ENCODE measurements at regions not wholly inside any gene's neighbourhood (a gene's known extent, or its start where the extent isn't known, plus 50 kb on each side); places are given as distances from the start of the nearest gene placed in this dataset.

DNA sequence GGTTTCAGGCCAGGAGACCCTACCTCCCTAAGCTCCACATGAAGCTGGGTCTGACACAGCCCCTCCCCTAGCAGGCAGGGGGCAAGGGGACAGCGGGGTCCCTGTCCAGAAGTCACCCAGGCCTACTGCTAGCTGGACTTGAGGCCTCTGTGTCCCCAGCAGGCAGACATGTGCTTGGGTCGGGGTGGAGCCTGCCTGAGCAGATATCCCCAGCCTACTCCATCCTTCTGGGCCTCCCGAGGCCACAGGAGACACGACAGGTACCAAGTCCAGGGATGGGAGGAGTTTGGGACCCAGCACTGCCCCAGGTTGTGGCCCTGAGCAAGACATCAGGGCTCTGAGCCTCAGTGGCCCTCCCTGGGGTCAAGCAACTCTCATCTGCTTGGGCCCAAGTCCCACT, 105.2 kb upstream of the EIF5 start:
- ATAC-seq = no peak
- no peak overlapping the region for H3K4me2 ChIP-seq (ENCODE audit: low read length)

GRCh38 chr14:103230021-103230420, 104.0 kb upstream of the EIF5 start:
- Histone ChIP-seq H3K9me2 (replicated peaks; ENCODE audit: low read length) (no peaks in the 10 kb centered on the region), H3K9ac (ENCODE audit: low read length) (no peak overlapping the region), H2AFZ (ENCODE audit: low read length) (no peak overlapping the region), H3F3A (ENCODE audit: low read length, unreplicated experiment) (no peaks in the 10 kb centered on the region), H3K4me3 (ENCODE audit: low read length) (no peak overlapping the region), H3K4me2 (ENCODE audit: low read length) (no peak overlapping the region), H3K27me3 (ENCODE audit: low read length) (no peaks in the 10 kb centered on the region), H4K20me1 (ENCODE audit: low read length) (no peaks in the 10 kb centered on the region), H3K9me3 (ENCODE audit: low read length) (no peaks in the 10 kb centered on the region), H3K27ac (ENCODE audit: low read length) (no peak overlapping the region), H3K79me2 (ENCODE audit: low read length) (no peaks in the 10 kb centered on the region), H3K36me3 (ENCODE audit: low read depth, low read length) (no peaks in the 10 kb centered on the region), H3K4me1 (ENCODE audit: insufficient read depth, low read length) (0 out of 2 replicates have a peak, but pooled peaks cover 4% of the 10 kb centered on the region)
- DNase-seq (no peak), ATAC-seq (no peak)
- ChIA-PET POLR2A (ENCODE audit: unreplicated experiment) (no interaction called here), CTCF (no interaction called here)
- TF ChIP-seq EZH2phosphoT487 (IDR thresholded peaks at IDR 0.05; ENCODE audit: borderline replicate concordance, low read length) = no peak
- no peak for TF ChIP-seq CTCF (conservative IDR thresholded peaks at IDR 0.05; ENCODE audit: low read depth, low read length)
- TF ChIP-seq EZH2 (IDR thresholded peaks at IDR 0.05; ENCODE audit: low read length, unreplicated experiment) = no peak
- BruUV-seq (replicated peaks) = no TSS peak
- intact Hi-C loops (cut with micrococcal nuclease) = no loop called here

More for the DNA sequence above, 105.2 kb upstream of the EIF5 start:
- Histone ChIP-seq H3F3A (ENCODE audit: low read length, unreplicated experiment) (no peaks in the 10 kb centered on the region), H3K36me3 (ENCODE audit: low read depth, low read length) (no peaks in the 10 kb centered on the region), H3K27ac (ENCODE audit: low read length) (no peak overlapping the region), H2AFZ (ENCODE audit: low read length) (no peak overlapping the region), H3K9me2 (replicated peaks; ENCODE audit: low read length) (no peaks in the 10 kb centered on the region), H3K27me3 (ENCODE audit: low read length) (no peaks in the 10 kb centered on the region), H3K9ac (ENCODE audit: low read length) (no peak overlapping the region), H3K79me2 (ENCODE audit: low read length) (no peaks in the 10 kb centered on the region), H3K4me3 (ENCODE audit: low read length) (no peak overlapping the region), H3K9me3 (ENCODE audit: low read length) (no peaks in the 10 kb centered on the region), H4K20me1 (ENCODE audit: low read length) (no peaks in the 10 kb centered on the region), H3K4me1 (ENCODE audit: insufficient read depth, low read length) (0 out of 2 replicates have a peak, but pooled peaks cover 4% of the 10 kb centered on the region)
- DNase-seq = no peak
- TF ChIP-seq EZH2phosphoT487 (IDR thresholded peaks at IDR 0.05; ENCODE audit: borderline replicate concordance, low read length) (no peak), CTCF (conservative IDR thresholded peaks at IDR 0.05; ENCODE audit: low read depth, low read length) (no peak), EZH2 (IDR thresholded peaks at IDR 0.05; ENCODE audit: low read length, unreplicated experiment) (no peak)
- ChIA-PET CTCF (no interaction called here), POLR2A (ENCODE audit: unreplicated experiment) (no interaction called here)
- BruUV-seq (replicated peaks) = no TSS peak
- intact Hi-C loops (cut with micrococcal nuclease) = no loop called here

DNA sequence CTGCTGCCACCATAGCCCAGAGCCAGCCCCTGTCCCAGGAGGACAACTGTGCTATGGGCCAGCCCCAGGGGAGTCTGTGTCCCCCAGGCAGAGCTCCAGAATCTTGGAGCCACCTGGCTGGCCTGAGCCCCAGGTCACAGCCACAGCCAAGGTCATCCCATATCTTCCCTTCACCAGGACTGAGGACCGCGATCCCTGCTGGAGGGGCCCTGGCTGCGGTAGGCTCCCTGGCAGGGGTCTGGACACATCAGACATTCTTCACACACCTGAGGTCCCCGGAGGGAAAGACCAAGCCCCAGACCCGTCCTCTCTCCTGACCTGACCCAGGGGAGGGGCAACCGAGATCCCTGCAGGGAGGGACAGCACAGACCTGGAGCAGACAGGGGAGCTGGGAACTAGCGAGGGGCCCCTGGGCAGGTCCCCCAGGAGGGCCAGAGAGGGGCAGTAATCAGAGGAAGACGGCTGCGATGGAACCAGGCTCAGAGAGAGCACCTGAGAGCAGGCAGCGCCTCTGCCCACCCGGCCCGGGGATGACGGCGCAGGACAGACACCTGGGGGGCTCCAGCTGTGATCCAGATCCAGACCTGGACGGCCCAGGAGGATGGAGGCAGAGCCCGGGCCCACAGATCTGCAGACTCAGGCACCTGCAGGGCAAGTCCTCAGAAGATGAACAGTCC, 103.2 kb upstream of the EIF5 start:
- BruUV-seq (replicated peaks) = no TSS peak
- Histone ChIP-seq H3K4me1 (ENCODE audit: insufficient read depth, low read length) (no peaks in the 10 kb centered on the region), H3K9me3 (ENCODE audit: low read length) (no peaks in the 10 kb centered on the region), H3K9ac (ENCODE audit: low read length) (no peak overlapping the region), H3K4me2 (ENCODE audit: low read length) (no peak overlapping the region), H3F3A (ENCODE audit: low read length, unreplicated experiment) (no peaks in the 10 kb centered on the region), H3K27ac (ENCODE audit: low read length) (no peak overlapping the region), H3K36me3 (ENCODE audit: low read depth, low read length) (no peaks in the 10 kb centered on the region), H3K4me3 (ENCODE audit: low read length) (no peak overlapping the region), H2AFZ (ENCODE audit: low read length) (no peak overlapping the region), H3K27me3 (ENCODE audit: low read length) (no peaks in the 10 kb centered on the region), H4K20me1 (ENCODE audit: low read length) (no peaks in the 10 kb centered on the region), H3K9me2 (replicated peaks; ENCODE audit: low read length) (no peaks in the 10 kb centered on the region), H3K79me2 (ENCODE audit: low read length) (no peaks in the 10 kb centered on the region)
- no peak for TF ChIP-seq EZH2 (IDR thresholded peaks at IDR 0.05; ENCODE audit: low read length, unreplicated experiment)
- TF ChIP-seq EZH2phosphoT487 (IDR thresholded peaks at IDR 0.05; ENCODE audit: borderline replicate concordance, low read length) = no peak
- TF ChIP-seq CTCF (conservative IDR thresholded peaks at IDR 0.05; ENCODE audit: low read depth, low read length) = no peak
- ChIA-PET CTCF (no interaction called here), POLR2A (ENCODE audit: unreplicated experiment) (no interaction called here)
- no peak for DNase-seq
- intact Hi-C loops (cut with micrococcal nuclease) = no loop called here
- no peak for ATAC-seq

Data from PC-3 (cell line).